CD4-positive, alpha-beta T cell (primary cell): ENCODE measurements at regions not wholly inside any gene's neighbourhood (a gene's known extent, or its start where the extent isn't known, plus 50 kb on each side); places are given as distances from the start of the nearest gene placed in this dataset.
"Not testable (repeated sequence)": the region's sequence is repeated elsewhere in the genome, so short reads cannot be mapped to it uniquely, and the experiment has no call there.

Source experiments
- ATAC-seq: fragments of 200-7000 bp; cut with Tn5 transposase; one replicate; pipeline ENCODE4 v1.10.0; 2022; ENCODE audit warnings: mild to moderate bottlenecking; ENCODE audit not compliant: poor library complexity
- CTCF ChIA-PET: fragments of 350-600 bp; sonication (Branson Sonifier 250); formaldehyde crosslinking; loops from one replicate; lab custom pipeline; 2021; ENCODE audit warnings: antibody characterized with exemption, inconsistent platforms; lab: Charles Lee
- POLR2A ChIA-PET: fragments of 350-600 bp; sonication (Branson Sonifier 250); formaldehyde crosslinking; loops from one replicate; lab custom pipeline; 2021; ENCODE audit warnings: antibody characterized with exemption, inconsistent platforms; lab: Charles Lee
- DNase-seq, 14 experiments: peaks; one replicate each; pipeline ENCODE4 v3.0.0-alpha.2; 2013 to 2020; ENCODE audit warnings: mixed read lengths in 2 of 14
- H3K27ac ChIP-seq, 2 donors: one replicate each; pipeline versions ENCODE4 v1.5.1 to v1.7.0; 2013; ENCODE audit warnings: low read length in 2 of 2, low read depth in 1 of 2, mild to moderate bottlenecking in 1 of 2
- H3K27me3 ChIP-seq, 2 experiments: 1 replicate in 1 of 2; 2 replicates in 1 of 2; pipeline versions ENCODE4 v1.6.1 to v1.7.0; 2013; ENCODE audit warnings: low read length in 2 of 2, control low read depth in 1 of 2, mild to moderate bottlenecking in 1 of 2, moderate library complexity in 1 of 2; ENCODE audit not compliant: insufficient read depth in 2 of 2, control insufficient read depth in 1 of 2
- H3K36me3 ChIP-seq: one replicate; pipeline ENCODE4 v1.6.1; 2013; ENCODE audit warnings: low read length, control low read depth; ENCODE audit not compliant: insufficient read depth
- H3K4me1 ChIP-seq: one replicate; pipeline ENCODE4 v1.6.1; 2013; ENCODE audit warnings: low read length, control low read depth; ENCODE audit not compliant: insufficient read depth
- H3K4me3 ChIP-seq: one replicate; pipeline ENCODE4 v1.5.1; 2013; ENCODE audit warnings: mild to moderate bottlenecking, low read length, moderate library complexity
- H3K9me3 ChIP-seq, 2 experiments: 1 replicate in 1 of 2; 2 replicates in 1 of 2; pipeline versions ENCODE4 v1.6.1 to v1.7.0; 2013; ENCODE audit warnings: low read length in 2 of 2, mild to moderate bottlenecking in 2 of 2, control low read depth in 1 of 2, moderate library complexity in 1 of 2; ENCODE audit not compliant: control insufficient read depth in 1 of 2, insufficient read depth in 1 of 2
- H3K27ac Mint-ChIP-seq: one replicate; pipeline ENCODE4 v1.8.0; 2020; ENCODE audit warnings: mixed read lengths
- H3K27me3 Mint-ChIP-seq: one replicate; pipeline ENCODE4 v1.8.0; 2021; ENCODE audit warnings: mixed read lengths
- H3K36me3 Mint-ChIP-seq: one replicate; pipeline ENCODE4 v1.8.0; 2021; ENCODE audit warnings: low read depth, mixed read lengths
- H3K4me1 Mint-ChIP-seq: one replicate; pipeline ENCODE4 v1.8.0; 2021; ENCODE audit warnings: low read depth, mixed read lengths
- H3K4me3 Mint-ChIP-seq: one replicate; pipeline ENCODE4 v1.8.0; 2020; ENCODE audit warnings: mild to moderate bottlenecking, mixed read lengths
- H3K9me3 Mint-ChIP-seq: one replicate; pipeline ENCODE4 v1.8.0; 2020; ENCODE audit warnings: mixed read lengths
- intact Hi-C, 2 experiments: fragments of 100-400 bp; cut with DNase I in 1 of 2; cut with micrococcal nuclease in 1 of 2; formaldehyde crosslinking; loops; one replicate each; pipeline versions ENCODE4 v1.15.1 to v1.9.0; 2023 to 2025; cut with DNase I, micrococcal nuclease
- TF ChIP-seq, protein P1 (sequence below): fragments of 200-600 bp; IDR thresholded peaks from one replicate; pipeline ENCODE4 v1.8.0; 2022; ENCODE audit warnings: antibody characterized with exemption, mild to moderate bottlenecking

DNA sequence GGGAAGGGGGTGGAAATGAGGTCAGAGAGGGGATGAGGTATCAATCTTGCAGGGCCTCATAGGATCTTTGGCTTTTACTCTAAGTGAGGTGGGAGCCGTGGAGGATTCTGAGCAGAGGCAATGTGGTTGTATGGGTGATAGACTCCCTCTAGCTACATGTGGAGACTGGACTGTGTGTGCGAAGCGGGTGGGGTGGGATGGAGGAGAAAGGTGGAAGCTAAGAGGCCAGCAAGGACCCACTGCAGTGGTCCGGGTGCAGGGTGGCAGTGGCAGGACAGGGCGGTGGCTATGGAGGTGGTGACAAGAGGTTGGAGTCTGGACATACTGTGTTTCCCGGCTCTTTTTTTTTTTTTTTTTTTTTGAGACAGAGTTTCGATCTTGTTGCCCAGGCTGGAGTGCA is 62.4 kb upstream of the PTPN1 start:
- Histone ChIP-seq H3K27me3 (peaks cover 0 to 9% of the 10 kb centered on the region in 2 experiments), H3K9me3 (peaks cover 0 to 7% of the 10 kb centered on the region in 2 experiments), H3K36me3 (no peaks in the 10 kb centered on the region), H3K27ac (no peak overlapping the region), H3K4me3 (no peak overlapping the region), H3K4me1 (peaks cover 5% of the 10 kb centered on the region)
- ATAC-seq (no peak), DNase-seq (no peak)
- POLR2A ChIA-PET: no interaction called here
- peaks cover 30% of the 10 kb centered on the region for H3K27me3 Mint-ChIP-seq
- no peaks in the 10 kb centered on the region for H3K36me3 Mint-ChIP-seq
- H3K4me3 Mint-ChIP-seq: no peak overlapping the region
- H3K4me1 Mint-ChIP-seq: no peaks in the 10 kb centered on the region
- H3K27ac Mint-ChIP-seq: no peak overlapping the region
- CTCF ChIA-PET: interaction anchor here (0.7 kb wide), 1 partner anchor 246 kb away, joined by 3 read pairs; no protein-coding TSS in a partner anchor
- intact Hi-C loops: no loop called here
- no peaks in the 10 kb centered on the region for H3K9me3 Mint-ChIP-seq
- TF ChIP-seq, protein P1, sequence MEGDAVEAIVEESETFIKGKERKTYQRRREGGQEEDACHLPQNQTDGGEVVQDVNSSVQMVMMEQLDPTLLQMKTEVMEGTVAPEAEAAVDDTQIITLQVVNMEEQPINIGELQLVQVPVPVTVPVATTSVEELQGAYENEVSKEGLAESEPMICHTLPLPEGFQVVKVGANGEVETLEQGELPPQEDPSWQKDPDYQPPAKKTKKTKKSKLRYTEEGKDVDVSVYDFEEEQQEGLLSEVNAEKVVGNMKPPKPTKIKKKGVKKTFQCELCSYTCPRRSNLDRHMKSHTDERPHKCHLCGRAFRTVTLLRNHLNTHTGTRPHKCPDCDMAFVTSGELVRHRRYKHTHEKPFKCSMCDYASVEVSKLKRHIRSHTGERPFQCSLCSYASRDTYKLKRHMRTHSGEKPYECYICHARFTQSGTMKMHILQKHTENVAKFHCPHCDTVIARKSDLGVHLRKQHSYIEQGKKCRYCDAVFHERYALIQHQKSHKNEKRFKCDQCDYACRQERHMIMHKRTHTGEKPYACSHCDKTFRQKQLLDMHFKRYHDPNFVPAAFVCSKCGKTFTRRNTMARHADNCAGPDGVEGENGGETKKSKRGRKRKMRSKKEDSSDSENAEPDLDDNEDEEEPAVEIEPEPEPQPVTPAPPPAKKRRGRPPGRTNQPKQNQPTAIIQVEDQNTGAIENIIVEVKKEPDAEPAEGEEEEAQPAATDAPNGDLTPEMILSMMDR: no peak

DNA sequence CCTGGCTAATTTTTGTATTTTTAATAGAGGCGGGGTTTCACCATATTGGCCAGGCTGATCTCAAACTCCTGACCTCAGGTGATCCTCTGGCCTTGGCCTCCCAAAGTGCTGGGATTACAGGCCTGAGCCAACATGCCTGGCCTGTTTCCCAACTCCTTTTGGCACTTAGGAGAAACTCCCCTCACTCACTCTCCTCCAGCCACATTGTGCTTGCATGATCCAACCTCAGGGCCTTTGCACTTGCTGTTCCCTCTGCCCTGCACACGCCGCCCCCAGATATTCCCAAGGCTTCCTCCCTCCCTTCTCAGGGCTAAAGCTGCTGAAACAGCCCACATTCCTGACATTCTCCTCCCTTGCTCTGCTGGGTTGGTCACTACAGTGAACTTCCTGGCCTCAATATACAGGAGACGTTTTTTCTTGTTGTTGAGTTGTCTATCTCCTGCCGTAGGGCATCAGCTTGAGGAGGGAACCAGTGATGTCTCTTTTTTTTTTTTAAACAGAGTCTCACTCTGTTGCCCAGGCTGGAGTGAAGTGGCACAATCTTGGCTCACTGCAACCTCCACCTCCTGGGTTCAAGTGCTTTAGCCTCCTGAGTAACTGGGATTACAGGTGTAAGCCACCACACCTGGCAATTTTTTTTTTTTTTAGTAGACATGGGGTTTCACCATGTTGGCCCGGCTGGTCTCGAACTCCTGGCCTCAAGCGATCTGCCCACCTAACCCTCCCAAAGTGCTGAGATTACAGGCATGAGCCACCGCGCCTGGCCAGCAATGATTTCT is 61.4 kb upstream of the PTPN1 start:
- POLR2A ChIA-PET, H3K9me3 ChIP-seq, H3K4me3 ChIP-seq, H3K36me3 ChIP-seq, H3K27me3 ChIP-seq, ATAC-seq, H3K4me1 ChIP-seq, H3K36me3 Mint-ChIP-seq, H3K4me1 Mint-ChIP-seq, H3K4me3 Mint-ChIP-seq, H3K9me3 Mint-ChIP-seq, DNase-seq, CTCF ChIA-PET, H3K27ac Mint-ChIP-seq, intact Hi-C loops, H3K27ac ChIP-seq: not testable (repeated sequence)
- peaks cover 32% of the 10 kb centered on the region for H3K27me3 Mint-ChIP-seq

DNA sequence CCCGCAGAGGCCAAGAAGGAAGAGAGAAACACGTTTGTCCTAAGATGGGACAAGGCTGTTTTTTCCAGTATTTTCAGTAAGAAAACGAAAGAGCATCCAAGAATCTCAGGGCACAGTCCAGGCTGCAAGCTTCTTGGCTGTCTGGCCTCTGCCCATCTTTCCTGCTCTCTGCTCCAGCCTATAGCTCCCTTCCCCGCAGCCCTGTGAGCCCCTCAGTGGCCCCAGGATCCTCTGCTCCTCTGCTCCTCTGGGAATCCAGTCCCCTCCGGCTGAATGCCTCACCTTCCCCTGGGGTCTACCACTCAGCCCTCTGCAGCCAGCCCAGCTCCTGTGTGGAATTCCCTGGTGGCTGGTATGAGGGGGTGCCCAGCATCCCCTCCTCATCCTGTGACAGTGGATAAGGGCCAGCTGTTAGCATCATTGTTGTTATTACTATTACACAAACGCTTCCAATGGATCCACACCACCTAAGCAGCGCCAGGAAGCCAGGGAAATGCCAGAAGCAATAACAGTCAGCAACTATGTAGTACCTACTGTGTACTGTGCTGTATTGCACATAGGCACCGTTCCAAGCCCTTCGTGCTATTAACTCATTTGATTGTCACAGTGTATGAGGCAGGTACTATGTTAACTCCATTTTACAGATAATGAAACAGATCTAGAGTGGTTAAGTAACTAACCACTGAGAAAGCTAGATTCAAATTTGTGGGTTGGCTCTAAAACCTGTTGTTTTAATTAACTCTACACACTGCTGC is 60.3 kb upstream of the PTPN1 start:
- Mint-ChIP-seq H3K4me3 (no peak overlapping the region), H3K36me3 (no peaks in the 10 kb centered on the region), H3K9me3 (no peaks in the 10 kb centered on the region), H3K4me1 (no peaks in the 10 kb centered on the region), H3K27ac (no peak overlapping the region), H3K27me3 (peaks cover 35% of the 10 kb centered on the region)
- Histone ChIP-seq H3K27ac (no peak overlapping the region), H3K36me3 (no peaks in the 10 kb centered on the region), H3K4me3 (no peak overlapping the region), H3K9me3 (peaks cover 0 to 7% of the 10 kb centered on the region in 2 experiments), H3K27me3 (peaks cover 0 to 9% of the 10 kb centered on the region in 2 experiments), H3K4me1 (peaks cover 5% of the 10 kb centered on the region)
- intact Hi-C loops: no loop called here
- no peak for ATAC-seq
- TF ChIP-seq, protein P1: no peak
- no peak for DNase-seq
- POLR2A ChIA-PET: no interaction called here
- CTCF ChIA-PET: no interaction called here
